ENCODE measurements at regions not wholly inside any gene's neighbourhood (a gene's known extent, or its start where the extent isn't known, plus 50 kb on each side); places are given as distances from the start of the nearest gene placed in this dataset.

GRCh38 chr9:107425101-107426025, 64.2 kb downstream of the KLF4 start:
- H3K27ac Mint-ChIP-seq (ENCODE audit: unreplicated experiment) = no peak overlapping the region

GRCh38 chr9:107423540-107423939, 66.0 kb downstream of the KLF4 start:
- DNase-seq = no peak
- no peaks in the 10 kb centered on the region for H3K27me3 Mint-ChIP-seq (ENCODE audit: insufficient read depth, unreplicated experiment)
- H3K27ac Mint-ChIP-seq (ENCODE audit: unreplicated experiment) = no peak overlapping the region
- peaks cover 5% of the 10 kb centered on the region for H3K36me3 Mint-ChIP-seq (ENCODE audit: insufficient read depth, unreplicated experiment)
- H3K36me3 ChIP-seq (ENCODE audit: control insufficient read depth, insufficient read depth, low read length) = no peaks in the 10 kb centered on the region
- no peaks in the 10 kb centered on the region for H3K27me3 ChIP-seq (replicated peaks; ENCODE audit: control insufficient read depth, insufficient read depth, low read length)
- no peaks in the 10 kb centered on the region for H3K4me1 ChIP-seq
- no peaks in the 10 kb centered on the region for H3K4me1 Mint-ChIP-seq (ENCODE audit: low read depth, unreplicated experiment)
- no peaks in the 10 kb centered on the region for H3K9me3 ChIP-seq
- H3K4me3 ChIP-seq (ENCODE audit: low read depth, low read length) = no peak overlapping the region
- intact Hi-C loops (cut with micrococcal nuclease; ENCODE audit: unreplicated experiment) = loop anchor here (5.0 kb wide), 1 partner anchor 849 kb away; no protein-coding TSS in a partner anchor
- ChIA-PET CTCF (no interaction called here), POLR2A (no interaction called here)
- no TSS peak for BruUV-seq (replicated peaks)
- no peaks in the 10 kb centered on the region for H3K9me3 Mint-ChIP-seq (ENCODE audit: unreplicated experiment)
- H3K4me3 Mint-ChIP-seq (ENCODE audit: unreplicated experiment) = no peak overlapping the region
- TF ChIP-seq CTCF (IDR thresholded peaks at IDR 0.05; ENCODE audit: insufficient read depth in 1 of 2, low read depth in 1 of 2, low read length in 1 of 2, severe bottlenecking in 1 of 2, unreplicated experiment in 1 of 2) = no peak

More at GRCh38 chr9:107425101-107426025, 64.2 kb downstream of the KLF4 start:
- H3K27me3 ChIP-seq (replicated peaks; ENCODE audit: control insufficient read depth, insufficient read depth, low read length) = no peaks in the 10 kb centered on the region
- DNase-seq = peak in 1 of 2 experiments; percentile 23
- Mint-ChIP-seq H3K27me3 (ENCODE audit: insufficient read depth, unreplicated experiment) (no peaks in the 10 kb centered on the region), H3K9me3 (ENCODE audit: unreplicated experiment) (no peaks in the 10 kb centered on the region), H3K4me1 (ENCODE audit: low read depth, unreplicated experiment) (no peaks in the 10 kb centered on the region), H3K4me3 (ENCODE audit: unreplicated experiment) (no peak overlapping the region), H3K36me3 (ENCODE audit: insufficient read depth, unreplicated experiment) (peaks cover 5% of the 10 kb centered on the region)
- no TSS peak for BruUV-seq (replicated peaks)
- H3K4me3 ChIP-seq (ENCODE audit: low read depth, low read length) = no peak overlapping the region
- ChIA-PET POLR2A (no interaction called here), CTCF (interaction anchor here (0.9 to 1.2 kb wide), 2 partner anchors 15 to 54 kb away, joined by 3 to 6 read pairs; no protein-coding TSS in a partner anchor)
- no peaks in the 10 kb centered on the region for H3K4me1 ChIP-seq
- intact Hi-C loops (cut with micrococcal nuclease; ENCODE audit: unreplicated experiment) = no loop called here
- no peaks in the 10 kb centered on the region for H3K9me3 ChIP-seq
- no peaks in the 10 kb centered on the region for H3K36me3 ChIP-seq (ENCODE audit: control insufficient read depth, insufficient read depth, low read length)
- peak; percentile 21 to 61 for TF ChIP-seq CTCF (IDR thresholded peaks at IDR 0.05; ENCODE audit: insufficient read depth in 1 of 2, low read depth in 1 of 2, low read length in 1 of 2, severe bottlenecking in 1 of 2, unreplicated experiment in 1 of 2)

GRCh38 chr9:107422189-107423185, 67.1 kb downstream of the KLF4 start:
- peak; percentile 80 to 87 for TF ChIP-seq CTCF (IDR thresholded peaks at IDR 0.05; ENCODE audit: insufficient read depth in 1 of 2, low read depth in 1 of 2, low read length in 1 of 2, severe bottlenecking in 1 of 2, unreplicated experiment in 1 of 2)
- no peaks in the 10 kb centered on the region for H3K4me1 Mint-ChIP-seq (ENCODE audit: low read depth, unreplicated experiment)
- intact Hi-C loops (cut with micrococcal nuclease; ENCODE audit: unreplicated experiment) = loop anchor here (1.0 to 5.0 kb wide), 5 partner anchors 38 to 1339 kb away; no protein-coding TSS in a partner anchor
- no peak overlapping the region for H3K4me3 Mint-ChIP-seq (ENCODE audit: unreplicated experiment)
- H3K9me3 ChIP-seq = no peaks in the 10 kb centered on the region
- CTCF ChIA-PET = interaction anchor here (0.6 to 1.2 kb wide), 7 partner anchors 59 to 1366 kb away, joined by 3 to 5 read pairs (median 4); partner anchors contain the start of gene KLF4
- no peak overlapping the region for H3K4me3 ChIP-seq (ENCODE audit: low read depth, low read length)
- H3K36me3 Mint-ChIP-seq (ENCODE audit: insufficient read depth, unreplicated experiment) = peaks cover 5% of the 10 kb centered on the region
- H3K4me1 ChIP-seq = no peaks in the 10 kb centered on the region
- peak; percentile 84 to 87 for DNase-seq
- POLR2A ChIA-PET = no interaction called here
- H3K27ac Mint-ChIP-seq (ENCODE audit: unreplicated experiment) = no peak overlapping the region
- no TSS peak for BruUV-seq (replicated peaks)
- no peaks in the 10 kb centered on the region for H3K27me3 ChIP-seq (replicated peaks; ENCODE audit: control insufficient read depth, insufficient read depth, low read length)
- no peaks in the 10 kb centered on the region for H3K36me3 ChIP-seq (ENCODE audit: control insufficient read depth, insufficient read depth, low read length)
- no peaks in the 10 kb centered on the region for H3K27me3 Mint-ChIP-seq (ENCODE audit: insufficient read depth, unreplicated experiment)
- H3K9me3 Mint-ChIP-seq (ENCODE audit: unreplicated experiment) = no peaks in the 10 kb centered on the region

Measured in Caco-2 (cell line).